MM.1S (cell line): ENCODE measurements at regions not wholly inside any gene's neighbourhood (a gene's known extent, or its start where the extent isn't known, plus 50 kb on each side); places are given as distances from the start of the nearest gene placed in this dataset.

Source experiments
- DNase-seq: peaks from one replicate; pipeline ENCODE4 v3.0.0-alpha.2; 2015
- H2AFZ ChIP-seq: fragments of 300-600 bp; sonication (generic); 2 replicates; pipeline ENCODE4 v1.6.0; 2016; ENCODE audit warnings: antibody characterized with exemption, low read length
- H3F3A ChIP-seq: fragments of 300-600 bp; sonication (generic); 2 replicates; pipeline ENCODE4 v1.6.1; 2016; ENCODE audit warnings: mild to moderate bottlenecking, antibody characterized with exemption, low read length, moderate library complexity, mixed read lengths; ENCODE audit not compliant: insufficient read depth
- H3K27ac ChIP-seq: fragments of 300-600 bp; sonication (generic); 2 replicates; pipeline ENCODE4 v1.5.1; 2016; ENCODE audit warnings: mild to moderate bottlenecking, low read length
- H3K27me3 ChIP-seq: fragments of 300-600 bp; sonication (generic); replicated peaks from 2 replicates; pipeline ENCODE4 v1.6.0; 2016; ENCODE audit warnings: low read length; ENCODE audit not compliant: insufficient read depth
- H3K36me3 ChIP-seq: fragments of 300-600 bp; sonication (generic); replicated peaks from 2 replicates; pipeline ENCODE4 v1.6.1; 2016; ENCODE audit warnings: mild to moderate bottlenecking, low read length, mixed read lengths; ENCODE audit not compliant: insufficient read depth
- H3K4me1 ChIP-seq: fragments of 300-600 bp; sonication (generic); 2 replicates; pipeline ENCODE4 v1.6.1; 2016; ENCODE audit warnings: low read length, mixed read lengths
- H3K4me2 ChIP-seq: fragments of 300-600 bp; sonication (generic); 2 replicates; pipeline ENCODE4 v1.6.0; 2016; ENCODE audit warnings: low read depth, low read length
- H3K4me3 ChIP-seq: fragments of 300-600 bp; sonication (generic); 2 replicates; pipeline ENCODE4 v1.5.1; 2016; ENCODE audit warnings: low read length, mixed read lengths
- H3K79me2 ChIP-seq: fragments of 300-600 bp; sonication (generic); 2 replicates; pipeline ENCODE4 v1.6.1; 2016; ENCODE audit warnings: mixed run types, low read length, mixed read lengths
- H3K9ac ChIP-seq: fragments of 300-600 bp; sonication (generic); 2 replicates; pipeline ENCODE4 v1.6.1; 2016; ENCODE audit warnings: low read length, mixed read lengths
- H3K9me2 ChIP-seq: fragments of 300-600 bp; sonication (generic); replicated peaks from 2 replicates; pipeline ENCODE4 v1.6.1; 2016; ENCODE audit warnings: mild to moderate bottlenecking, low read length, mixed read lengths; ENCODE audit not compliant: insufficient read depth
- H3K9me3 ChIP-seq: fragments of 300-600 bp; sonication (generic); replicated peaks from 2 replicates; pipeline ENCODE4 v1.6.1; 2016; ENCODE audit warnings: mild to moderate bottlenecking, low read length, mixed read lengths; ENCODE audit not compliant: insufficient read depth
- H4K20me1 ChIP-seq: fragments of 300-600 bp; sonication (generic); 2 replicates; pipeline ENCODE4 v1.6.1; 2016; ENCODE audit warnings: mild to moderate bottlenecking, low read length, moderate library complexity, mixed read lengths; ENCODE audit not compliant: insufficient read depth
- EZH2 ChIP-seq: fragments of 300-600 bp; sonication (generic); optimal IDR thresholded peaks from 2 replicates; pipeline ENCODE3; 2017; ENCODE audit warnings: low read depth, mild to moderate bottlenecking, antibody characterized with exemption, low read length, mixed read lengths
- EZH2phosphoT487 ChIP-seq: fragments of 300-600 bp; sonication (generic); IDR thresholded peaks from 2 replicates; pipeline ENCODE4 v1.6.1; 2018; ENCODE audit warnings: antibody characterized with exemption, low read length
- TF ChIP-seq, protein P1 (sequence below): fragments of 300-600 bp; sonication (generic); IDR thresholded peaks from 2 replicates; pipeline ENCODE4 v1.5.1; 2016; ENCODE audit warnings: antibody characterized with exemption, low read length, mixed read lengths

DNA sequence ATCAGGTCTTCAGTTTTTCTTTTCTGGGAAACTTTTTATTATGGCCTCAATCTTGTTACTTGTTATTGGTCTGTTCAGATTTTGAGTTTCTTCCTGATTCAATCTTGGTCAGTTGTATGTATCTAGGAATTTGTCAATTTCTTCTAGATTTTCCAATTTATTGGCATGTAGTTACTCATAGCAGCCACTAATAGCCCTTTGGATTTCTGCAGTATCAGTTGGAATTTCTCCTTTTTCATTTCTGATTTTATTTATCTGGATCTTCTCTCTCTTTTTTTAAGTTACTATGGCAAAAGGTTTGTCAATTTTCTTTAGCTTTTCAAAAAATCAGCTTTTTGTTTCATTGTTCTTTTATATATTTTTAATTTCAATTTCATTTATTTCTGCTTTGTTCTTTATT, 419.6 kb upstream of the KIRREL3 start:
- H4K20me1 ChIP-seq: no peaks in the 10 kb centered on the region
- H3K27me3 ChIP-seq: no peaks in the 10 kb centered on the region
- H3K4me3 ChIP-seq: no peak overlapping the region
- H3K9me2 ChIP-seq: no peaks in the 10 kb centered on the region
- no peaks in the 10 kb centered on the region for H3K9me3 ChIP-seq
- H2AFZ ChIP-seq: no peak overlapping the region
- no peak overlapping the region for H3K9ac ChIP-seq
- H3K79me2 ChIP-seq: no peaks in the 10 kb centered on the region
- no peaks in the 10 kb centered on the region for H3K4me1 ChIP-seq
- DNase-seq: no peak
- H3K36me3 ChIP-seq: no peaks in the 10 kb centered on the region
- TF ChIP-seq EZH2phosphoT487: no peak
- no peak for TF ChIP-seq EZH2
- TF ChIP-seq, protein P1, sequence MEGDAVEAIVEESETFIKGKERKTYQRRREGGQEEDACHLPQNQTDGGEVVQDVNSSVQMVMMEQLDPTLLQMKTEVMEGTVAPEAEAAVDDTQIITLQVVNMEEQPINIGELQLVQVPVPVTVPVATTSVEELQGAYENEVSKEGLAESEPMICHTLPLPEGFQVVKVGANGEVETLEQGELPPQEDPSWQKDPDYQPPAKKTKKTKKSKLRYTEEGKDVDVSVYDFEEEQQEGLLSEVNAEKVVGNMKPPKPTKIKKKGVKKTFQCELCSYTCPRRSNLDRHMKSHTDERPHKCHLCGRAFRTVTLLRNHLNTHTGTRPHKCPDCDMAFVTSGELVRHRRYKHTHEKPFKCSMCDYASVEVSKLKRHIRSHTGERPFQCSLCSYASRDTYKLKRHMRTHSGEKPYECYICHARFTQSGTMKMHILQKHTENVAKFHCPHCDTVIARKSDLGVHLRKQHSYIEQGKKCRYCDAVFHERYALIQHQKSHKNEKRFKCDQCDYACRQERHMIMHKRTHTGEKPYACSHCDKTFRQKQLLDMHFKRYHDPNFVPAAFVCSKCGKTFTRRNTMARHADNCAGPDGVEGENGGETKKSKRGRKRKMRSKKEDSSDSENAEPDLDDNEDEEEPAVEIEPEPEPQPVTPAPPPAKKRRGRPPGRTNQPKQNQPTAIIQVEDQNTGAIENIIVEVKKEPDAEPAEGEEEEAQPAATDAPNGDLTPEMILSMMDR: no peak
- no peak overlapping the region for H3K27ac ChIP-seq
- no peak overlapping the region for H3K4me2 ChIP-seq
- no peaks in the 10 kb centered on the region for H3F3A ChIP-seq

DNA sequence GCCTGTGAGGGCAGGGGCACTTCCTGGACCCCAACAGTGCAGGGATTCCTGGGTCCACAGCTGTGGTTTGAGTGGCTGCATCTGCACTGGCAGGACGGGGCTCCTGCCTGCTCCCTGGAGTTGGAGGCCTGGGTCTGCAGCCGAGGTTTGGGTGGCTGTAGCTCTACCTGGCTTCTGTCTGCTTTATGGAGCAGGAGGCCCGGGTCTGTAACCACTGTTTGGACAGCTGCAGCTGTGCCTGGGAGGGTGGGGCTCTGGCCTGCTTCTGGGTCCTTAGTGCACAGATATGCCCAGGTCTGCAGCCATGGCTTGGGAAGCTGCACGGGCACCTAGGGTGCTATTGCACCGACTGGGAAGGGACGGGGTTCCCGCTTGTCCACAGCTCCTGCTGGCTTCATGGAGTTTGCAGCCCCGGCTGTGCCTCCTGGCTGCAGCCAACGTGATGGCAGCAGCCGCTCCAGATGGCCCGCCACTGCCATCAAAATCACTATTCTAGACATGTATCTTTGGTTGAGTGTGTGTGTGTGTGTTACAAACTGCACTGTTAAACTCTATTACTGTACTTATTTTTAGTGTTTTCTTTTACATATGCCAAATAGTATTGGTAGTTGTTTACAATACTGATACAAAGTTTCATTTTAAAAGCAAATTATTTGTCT, 412.3 kb upstream of the KIRREL3 start:
- Histone ChIP-seq H3K27ac (no peak overlapping the region), H3K4me2 (no peak overlapping the region), H3K9me3 (no peaks in the 10 kb centered on the region), H3K4me3 (no peak overlapping the region), H3K36me3 (no peaks in the 10 kb centered on the region), H3K27me3 (no peaks in the 10 kb centered on the region), H3K9me2 (no peaks in the 10 kb centered on the region), H2AFZ (no peak overlapping the region), H3F3A (no peaks in the 10 kb centered on the region), H3K79me2 (no peaks in the 10 kb centered on the region), H4K20me1 (no peaks in the 10 kb centered on the region), H3K9ac (no peak overlapping the region), H3K4me1 (no peaks in the 10 kb centered on the region)
- TF ChIP-seq EZH2 (no peak), EZH2phosphoT487 (no peak)
- TF ChIP-seq, protein P1: no peak
- DNase-seq: no peak

DNA sequence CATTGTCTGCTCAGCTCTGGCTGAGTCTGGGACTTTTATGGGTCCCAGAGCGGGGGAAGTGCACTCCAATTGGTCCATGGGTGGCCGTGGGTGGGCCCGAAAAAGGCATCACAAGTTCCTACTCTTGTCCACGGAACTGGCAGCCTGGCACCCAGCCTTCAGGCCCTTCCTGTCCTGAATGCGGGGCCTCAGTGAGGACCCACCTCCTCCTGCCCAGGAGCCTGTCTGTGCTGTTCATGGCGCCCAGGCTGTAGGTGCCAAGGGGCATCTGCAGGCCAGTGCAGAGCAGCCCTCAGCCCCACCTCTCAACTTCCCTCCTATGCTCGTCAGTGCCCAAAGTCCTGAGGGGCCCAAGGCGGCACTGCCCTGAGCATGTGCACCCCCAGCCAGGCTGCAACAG, 411.7 kb upstream of the KIRREL3 start:
- Histone ChIP-seq H3K9ac (no peak overlapping the region), H3K79me2 (no peaks in the 10 kb centered on the region), H3K4me3 (no peak overlapping the region), H4K20me1 (no peaks in the 10 kb centered on the region), H3K27me3 (no peaks in the 10 kb centered on the region), H3F3A (no peaks in the 10 kb centered on the region), H3K4me2 (no peak overlapping the region), H3K36me3 (no peaks in the 10 kb centered on the region), H3K9me3 (no peaks in the 10 kb centered on the region), H2AFZ (no peak overlapping the region), H3K9me2 (no peaks in the 10 kb centered on the region), H3K4me1 (no peaks in the 10 kb centered on the region), H3K27ac (no peak overlapping the region)
- TF ChIP-seq, protein P1: no peak
- no peak for TF ChIP-seq EZH2phosphoT487
- TF ChIP-seq EZH2: no peak
- no peak for DNase-seq
